ENCODE measurements at regions not wholly inside any gene's neighbourhood (a gene's known extent, or its start where the extent isn't known, plus 50 kb on each side); places are given as distances from the start of the nearest gene placed in this dataset.

DNA sequence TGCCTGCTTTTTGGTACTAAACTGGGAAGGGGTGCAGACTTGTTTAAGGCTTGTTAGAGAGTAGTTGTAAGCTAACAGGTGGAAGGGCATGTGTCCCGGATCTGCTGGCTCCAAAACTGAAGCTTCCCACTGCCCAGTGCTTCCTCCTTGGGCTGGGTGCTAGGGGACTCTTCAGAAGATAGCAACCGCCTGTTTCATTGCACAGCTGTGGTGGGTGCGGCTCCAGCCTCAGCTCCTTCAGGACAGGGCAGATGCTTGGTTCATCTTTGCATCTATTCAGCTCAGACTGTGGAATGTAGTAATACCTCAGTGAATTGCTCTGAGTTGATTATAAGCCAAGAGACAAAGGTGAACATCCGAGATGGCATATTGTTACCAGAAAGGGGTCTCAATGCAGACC is 527.1 kb downstream of the TYW1 start:
- Histone ChIP-seq H3K27me3 (ENCODE audit: low read depth) (no peaks in the 10 kb centered on the region), H3K4me3 (no peak overlapping the region), H3K27ac (no peak overlapping the region), H3K36me3 (no peaks in the 10 kb centered on the region), H3K9me3 (no peaks in the 10 kb centered on the region), H3K4me1 (no peaks in the 10 kb centered on the region)
- ATAC-seq (no peak), DNase-seq (no peak)
- TF ChIP-seq, protein P1, sequence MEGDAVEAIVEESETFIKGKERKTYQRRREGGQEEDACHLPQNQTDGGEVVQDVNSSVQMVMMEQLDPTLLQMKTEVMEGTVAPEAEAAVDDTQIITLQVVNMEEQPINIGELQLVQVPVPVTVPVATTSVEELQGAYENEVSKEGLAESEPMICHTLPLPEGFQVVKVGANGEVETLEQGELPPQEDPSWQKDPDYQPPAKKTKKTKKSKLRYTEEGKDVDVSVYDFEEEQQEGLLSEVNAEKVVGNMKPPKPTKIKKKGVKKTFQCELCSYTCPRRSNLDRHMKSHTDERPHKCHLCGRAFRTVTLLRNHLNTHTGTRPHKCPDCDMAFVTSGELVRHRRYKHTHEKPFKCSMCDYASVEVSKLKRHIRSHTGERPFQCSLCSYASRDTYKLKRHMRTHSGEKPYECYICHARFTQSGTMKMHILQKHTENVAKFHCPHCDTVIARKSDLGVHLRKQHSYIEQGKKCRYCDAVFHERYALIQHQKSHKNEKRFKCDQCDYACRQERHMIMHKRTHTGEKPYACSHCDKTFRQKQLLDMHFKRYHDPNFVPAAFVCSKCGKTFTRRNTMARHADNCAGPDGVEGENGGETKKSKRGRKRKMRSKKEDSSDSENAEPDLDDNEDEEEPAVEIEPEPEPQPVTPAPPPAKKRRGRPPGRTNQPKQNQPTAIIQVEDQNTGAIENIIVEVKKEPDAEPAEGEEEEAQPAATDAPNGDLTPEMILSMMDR (IDR thresholded peaks at IDR 0.05), result no peak
- intact Hi-C loops (cut with DNase I), result no loop called here

DNA sequence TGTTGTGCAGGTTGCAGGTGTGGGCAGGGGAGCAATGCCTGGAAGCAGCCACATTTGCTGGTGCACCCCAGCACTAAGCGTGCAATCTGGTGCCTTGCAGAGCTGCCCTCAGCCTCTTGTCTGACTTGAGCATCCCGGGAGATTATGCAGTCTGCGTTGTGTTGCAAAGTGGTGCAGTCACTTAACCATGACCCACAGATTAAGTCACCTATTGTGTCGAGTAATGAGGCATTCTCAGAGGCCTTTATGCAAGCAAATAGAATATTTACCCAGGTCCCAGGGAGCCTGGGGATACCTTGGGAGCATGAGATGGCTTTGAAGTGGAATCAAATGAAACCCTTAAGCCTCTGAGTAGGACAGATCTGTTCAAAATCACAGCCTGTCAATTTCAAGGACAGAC is 529.0 kb downstream of the TYW1 start:
- DNase-seq, result no peak
- ATAC-seq, result no peak
- intact Hi-C loops (cut with DNase I), result no loop called here
- Histone ChIP-seq H3K4me1 (no peaks in the 10 kb centered on the region), H3K27ac (no peak overlapping the region), H3K36me3 (no peaks in the 10 kb centered on the region), H3K9me3 (no peaks in the 10 kb centered on the region), H3K27me3 (ENCODE audit: low read depth) (no peaks in the 10 kb centered on the region), H3K4me3 (no peak overlapping the region)
- TF ChIP-seq, protein P1 (IDR thresholded peaks at IDR 0.05), result no peak

DNA sequence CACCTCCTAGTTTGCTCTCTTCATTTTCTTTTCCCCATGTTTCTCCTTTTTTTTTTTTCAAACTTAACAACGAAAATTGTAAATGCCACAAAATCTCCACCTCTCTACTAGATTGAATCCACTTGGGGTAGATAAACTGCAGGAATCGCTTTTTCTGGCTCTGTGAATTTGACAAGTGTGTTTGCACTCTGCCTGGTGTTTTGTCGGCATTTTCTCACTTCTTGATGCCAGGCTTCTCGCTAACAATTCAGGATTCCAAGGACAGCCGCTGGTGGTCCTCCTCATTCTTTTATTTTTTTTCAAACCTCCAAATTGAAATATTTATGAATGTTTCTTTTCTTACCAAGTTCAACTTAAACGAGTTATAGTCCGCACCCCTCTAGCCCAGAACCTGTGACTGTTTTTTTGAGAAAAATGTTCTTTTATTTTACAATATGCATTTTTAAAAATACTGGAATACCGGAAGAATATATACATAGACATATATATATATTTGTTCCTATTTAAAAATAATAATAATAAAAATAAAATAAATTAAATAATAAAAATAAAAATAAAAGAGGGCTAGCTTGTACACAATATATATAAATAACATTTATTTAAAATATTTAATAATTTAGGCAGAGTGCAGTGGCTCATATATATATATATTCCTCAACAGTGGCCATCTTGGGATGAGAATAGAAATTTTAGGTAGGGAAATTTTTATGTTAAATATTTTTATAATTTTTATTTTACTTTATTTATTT is 538.8 kb downstream of the TYW1 start:
- H3K27me3 ChIP-seq (ENCODE audit: low read depth), result no peaks in the 10 kb centered on the region
- H3K27ac ChIP-seq, result no peak overlapping the region
- TF ChIP-seq, protein P1 (IDR thresholded peaks at IDR 0.05), result no peak
- ATAC-seq, result no peak
- no peaks in the 10 kb centered on the region for H3K4me1 ChIP-seq
- no peak for DNase-seq
- H3K4me3 ChIP-seq, result no peak overlapping the region
- H3K9me3 ChIP-seq, result peaks cover 5% of the 10 kb centered on the region
- H3K36me3 ChIP-seq, result no peaks in the 10 kb centered on the region
- intact Hi-C loops (cut with DNase I), result no loop called here

DNA sequence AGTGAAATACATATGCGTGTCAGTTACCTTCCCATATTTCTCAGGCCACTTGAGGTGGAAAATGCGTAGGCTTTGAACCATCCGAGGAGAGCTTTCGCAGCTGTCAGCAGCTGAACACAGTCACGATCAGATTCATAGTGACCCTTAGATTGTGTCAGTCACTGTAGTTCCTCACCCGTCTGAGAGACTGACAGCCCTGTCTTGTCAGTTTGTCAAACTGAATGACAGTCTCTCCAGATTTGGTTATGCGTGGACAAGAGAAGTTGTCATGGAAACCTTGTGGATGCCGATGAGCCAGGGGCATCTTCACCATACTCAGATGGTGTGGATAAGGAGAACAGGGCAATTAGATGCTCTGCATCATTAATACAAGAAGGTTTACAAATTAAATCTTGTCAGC is 546.3 kb downstream of the TYW1 start:
- Histone ChIP-seq H3K27me3 (ENCODE audit: low read depth) (no peaks in the 10 kb centered on the region), H3K27ac (no peak overlapping the region), H3K4me1 (no peaks in the 10 kb centered on the region), H3K9me3 (no peaks in the 10 kb centered on the region), H3K36me3 (no peaks in the 10 kb centered on the region), H3K4me3 (no peak overlapping the region)
- intact Hi-C loops (cut with DNase I), result no loop called here
- ATAC-seq (no peak), DNase-seq (no peak)
- TF ChIP-seq, protein P1 (IDR thresholded peaks at IDR 0.05), result no peak

DNA sequence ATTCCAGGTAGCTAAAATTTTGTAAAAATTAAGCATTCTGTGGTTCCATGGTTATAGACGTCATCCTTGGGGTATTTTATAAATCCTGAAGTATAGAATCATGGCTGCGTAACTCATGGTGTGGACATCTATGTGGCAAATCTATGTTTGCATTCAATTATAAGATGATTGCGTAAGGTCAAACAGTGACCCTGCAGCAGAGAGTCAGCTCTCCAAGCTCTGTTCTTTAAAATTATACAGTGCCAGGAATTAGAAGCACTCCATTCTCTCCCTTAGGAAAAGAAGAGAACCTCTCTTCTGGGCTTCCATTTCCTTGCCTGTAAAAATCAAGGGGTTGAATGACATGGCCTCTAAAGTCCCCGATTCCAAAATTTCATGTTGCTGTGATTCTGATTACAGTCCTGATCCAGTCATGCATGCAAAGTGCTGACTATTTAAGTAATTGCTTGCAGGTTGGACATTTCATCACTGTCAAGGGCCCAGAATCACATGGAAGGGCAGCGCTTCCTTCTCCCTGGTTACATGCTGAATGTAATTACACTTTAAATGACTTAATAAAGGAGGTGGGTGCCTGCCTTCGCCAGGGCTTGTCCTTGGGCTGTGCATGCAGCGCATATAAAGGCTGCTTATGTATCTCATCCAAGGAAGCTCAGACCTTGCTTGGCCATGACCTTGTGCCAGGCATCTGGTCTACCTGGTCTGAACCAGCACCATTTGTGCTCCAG is 550.7 kb downstream of the TYW1 start:
- TF ChIP-seq, protein P1 (IDR thresholded peaks at IDR 0.05), result no peak
- Histone ChIP-seq H3K27ac (no peak overlapping the region), H3K9me3 (no peaks in the 10 kb centered on the region), H3K4me1 (no peaks in the 10 kb centered on the region), H3K36me3 (no peaks in the 10 kb centered on the region), H3K4me3 (no peak overlapping the region), H3K27me3 (ENCODE audit: low read depth) (no peaks in the 10 kb centered on the region)
- ATAC-seq (no peak), DNase-seq (no peak)
- intact Hi-C loops (cut with DNase I), result no loop called here

All from lower lobe of right lung (tissue), 2 donors.